Stimulated activated CD4-positive, alpha-beta T cell treated with anti-CD3 and anti-CD28 coated beads, Interleukin-1b, Interleukin-23, amount 100 ng/mL, for 48 hours (primary cell): ENCODE measurements at regions not wholly inside any gene's neighbourhood (a gene's known extent, or its start where the extent isn't known, plus 50 kb on each side); places are given as distances from the start of the nearest gene placed in this dataset.
"Not testable (repeated sequence)": the region's sequence is repeated elsewhere in the genome, so short reads cannot be mapped to it uniquely, and the experiment has no call there.

Source experiments
- DNase-seq: peaks from one replicate; pipeline ENCODE4 v3.0.0-alpha.2; 2020

DNA sequence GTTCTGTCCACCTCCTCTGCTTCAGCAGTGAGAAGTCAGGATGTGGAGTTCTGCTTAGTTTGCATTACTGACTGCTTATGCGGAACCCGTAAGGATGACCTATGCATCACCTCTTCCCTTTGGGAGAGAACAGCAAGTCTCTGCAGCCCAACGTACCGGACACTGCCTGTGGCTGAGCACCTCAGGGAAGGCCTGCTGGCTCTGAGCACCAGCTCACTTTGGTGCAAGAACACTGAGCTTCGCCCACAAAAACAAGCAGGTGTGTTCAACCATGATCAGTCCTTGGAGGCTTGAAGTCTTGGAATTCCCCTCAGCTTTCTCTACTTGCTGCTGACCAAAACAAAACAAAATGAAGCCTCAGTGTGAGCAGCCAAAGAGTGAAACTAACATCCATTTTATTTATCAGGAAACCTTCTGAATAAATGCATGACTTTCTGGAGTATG lies 52.7 kb upstream of the NCK2 start:
- no peak for DNase-seq

DNA sequence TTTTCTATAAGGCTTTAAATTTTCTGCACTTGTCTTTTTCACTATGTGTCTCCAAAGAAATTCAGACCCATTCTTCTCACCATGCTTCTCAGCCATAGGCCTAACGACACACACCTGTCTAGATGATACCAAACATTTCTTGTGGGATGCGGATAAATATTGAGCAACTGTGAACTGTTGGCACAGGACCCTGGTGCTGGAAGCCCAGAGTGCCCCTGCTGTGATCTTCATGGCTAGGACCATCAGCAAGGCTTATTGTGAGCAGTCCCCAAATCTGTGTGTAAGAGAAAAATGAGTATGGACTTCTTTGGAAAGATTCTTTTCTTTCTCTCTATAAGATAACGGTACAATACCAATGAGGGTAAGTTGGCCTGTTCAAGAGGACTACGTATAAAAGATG lies 54.1 kb upstream of the NCK2 start:
- DNase-seq = no peak

DNA sequence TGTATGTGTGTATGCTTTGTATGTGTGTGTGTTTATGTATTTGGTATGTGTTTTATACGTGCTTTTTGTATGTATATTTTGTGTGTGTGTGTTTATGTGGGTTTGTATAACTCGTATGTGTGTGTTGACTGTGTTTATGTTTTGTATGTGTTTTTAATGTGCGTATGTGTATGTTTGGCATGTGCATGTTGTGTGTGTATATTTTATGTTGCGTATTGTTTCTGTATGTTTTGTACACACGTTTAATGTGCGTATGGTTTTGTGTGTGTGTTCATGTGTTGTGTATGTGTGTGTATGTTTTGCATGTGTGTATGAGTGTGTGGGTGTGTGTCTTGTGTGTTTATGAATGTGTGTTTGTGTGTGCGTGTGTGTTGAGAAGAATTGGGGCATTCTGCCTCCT lies 55.2 kb upstream of the NCK2 start:
- no peak for DNase-seq

DNA sequence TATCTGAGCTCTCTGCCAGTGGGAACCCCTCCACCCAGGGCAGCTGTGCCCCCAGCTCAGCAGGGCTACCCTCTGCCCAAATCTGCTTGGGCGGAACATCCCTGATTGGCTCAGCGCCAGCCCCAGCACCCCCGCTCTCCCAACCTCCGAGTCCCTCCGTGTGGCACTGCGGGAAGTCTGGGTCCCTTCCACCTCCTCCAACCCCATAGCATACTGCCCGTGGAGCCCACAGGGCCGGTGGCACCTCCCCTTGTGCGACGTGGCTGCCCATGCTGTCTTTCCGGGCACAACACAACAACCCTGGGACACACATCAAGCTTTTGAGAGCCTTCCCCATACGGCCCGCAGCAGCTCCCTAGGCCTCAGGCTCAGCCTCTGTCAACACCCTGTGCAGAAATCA lies 55.8 kb upstream of the NCK2 start:
- DNase-seq = no peak

DNA sequence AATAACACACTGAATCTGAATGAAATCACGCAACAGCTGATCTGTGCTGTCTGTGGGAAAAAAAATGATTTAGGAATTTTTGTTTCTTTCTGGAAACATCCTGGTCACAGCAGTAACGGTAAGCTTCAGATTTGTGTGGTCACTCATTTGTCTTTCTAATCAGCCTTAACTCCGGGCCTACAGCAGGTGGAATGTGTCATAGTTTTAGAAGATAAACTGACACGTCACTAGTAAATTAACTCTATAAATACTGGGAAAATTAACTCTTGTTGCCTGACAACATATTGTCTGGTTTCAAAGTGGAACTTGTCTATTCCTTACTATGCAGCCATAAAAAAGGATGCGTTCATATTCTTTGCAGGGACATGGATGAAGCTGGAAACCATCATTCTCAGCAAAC lies 58.1 kb upstream of the NCK2 start:
- DNase-seq = no peak

DNA sequence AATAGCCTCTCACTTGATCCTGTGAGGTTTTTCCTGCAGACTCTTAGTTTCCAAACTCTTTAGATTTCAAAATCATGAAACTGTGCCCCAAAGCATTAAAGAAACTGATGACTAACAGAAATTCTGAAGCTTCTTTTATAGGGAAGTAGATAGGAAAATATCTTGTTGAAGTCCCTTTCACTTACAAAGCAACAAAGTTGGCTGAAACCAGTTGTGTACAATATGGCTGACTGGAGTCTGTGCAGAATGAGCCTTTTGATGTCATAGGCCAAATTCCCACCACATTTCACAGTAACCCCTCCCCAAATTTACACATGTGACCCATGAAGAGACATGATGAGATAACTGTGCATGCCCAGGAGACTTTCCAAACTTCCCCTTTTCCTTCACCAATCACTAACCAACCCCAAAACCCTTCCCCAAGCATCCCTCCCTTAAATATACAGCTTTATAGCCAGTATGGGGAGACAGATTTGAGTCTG lies 61.7 kb upstream of the NCK2 start:
- no peak for DNase-seq

DNA sequence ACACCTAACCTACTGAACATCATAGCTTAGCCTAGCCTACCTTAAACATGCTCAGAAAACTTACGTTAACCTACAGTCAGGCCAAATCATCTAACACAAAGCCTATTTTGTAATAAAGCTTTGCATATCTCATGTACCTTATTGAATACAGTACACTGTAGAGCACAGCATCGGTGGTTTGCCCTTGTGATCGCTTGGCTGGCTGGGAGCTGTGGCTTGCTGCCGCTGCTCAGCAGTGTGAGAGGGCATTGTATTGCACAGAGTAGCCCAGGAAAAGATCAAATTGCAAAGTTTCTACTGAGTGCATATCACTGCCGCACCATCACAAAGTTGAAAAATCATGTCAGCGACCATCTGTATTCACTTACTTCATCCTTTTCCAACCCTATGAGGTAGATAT lies 62.3 kb upstream of the NCK2 start:
- no peak for DNase-seq

DNA sequence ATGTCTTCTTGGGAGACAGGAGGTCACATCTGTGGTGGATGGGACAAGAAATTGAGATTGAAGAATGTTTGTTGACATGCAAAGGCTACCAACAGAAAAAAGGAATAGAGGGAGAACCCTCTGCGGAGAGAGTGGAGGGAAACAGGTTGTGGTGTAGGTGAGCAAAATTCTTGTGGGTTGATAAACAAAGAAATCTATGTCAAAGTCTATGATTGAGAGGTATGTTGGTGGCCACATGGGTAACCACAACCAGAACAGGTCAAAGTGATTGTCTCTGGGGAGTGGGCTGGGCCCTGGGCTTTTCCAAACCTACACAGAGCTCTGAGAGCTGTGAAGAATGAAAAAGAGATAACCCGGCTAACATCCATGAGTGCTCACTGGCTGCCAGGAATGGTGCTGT lies 62.8 kb upstream of the NCK2 start:
- no peak for DNase-seq

DNA sequence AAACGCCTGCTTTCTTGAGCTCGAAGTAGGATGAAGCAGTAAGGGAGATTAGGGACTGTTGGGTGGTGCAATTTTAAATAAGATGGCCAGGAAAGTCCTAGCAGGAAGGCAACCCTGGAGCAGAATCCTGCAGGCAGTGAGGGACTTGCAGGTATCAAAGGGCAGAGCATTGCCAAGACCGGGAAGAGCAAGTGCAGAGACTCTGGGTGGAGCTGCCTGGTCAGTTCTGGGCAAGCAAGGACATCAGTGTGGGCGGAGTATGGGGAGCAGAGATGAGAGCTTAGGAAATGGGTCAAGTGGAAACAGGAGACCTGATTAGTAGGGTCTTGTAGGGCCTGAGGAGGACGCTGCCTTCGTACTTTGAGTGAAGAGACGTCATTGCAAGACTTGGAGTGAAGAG lies 64.4 kb upstream of the NCK2 start:
- DNase-seq = no peak

DNA sequence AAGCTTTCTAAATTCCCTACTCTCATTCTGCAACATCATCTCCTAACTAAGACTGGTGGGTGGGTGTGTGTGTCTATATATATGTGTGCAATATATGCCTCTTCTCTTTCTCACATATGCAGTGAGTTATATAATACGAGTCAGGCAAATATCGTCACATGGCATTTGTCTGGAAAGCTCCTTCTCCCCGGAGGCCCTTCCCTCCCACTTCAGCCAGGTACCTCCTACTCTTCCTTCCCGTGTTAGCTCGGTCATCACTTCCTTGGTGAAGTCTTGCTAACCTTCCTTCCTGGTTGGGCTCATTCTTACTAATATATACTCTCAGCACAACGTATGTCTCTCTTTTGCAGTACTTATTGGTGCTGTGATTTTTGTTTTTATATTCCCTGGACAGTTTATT lies 66.4 kb upstream of the NCK2 start:
- no peak for DNase-seq

DNA sequence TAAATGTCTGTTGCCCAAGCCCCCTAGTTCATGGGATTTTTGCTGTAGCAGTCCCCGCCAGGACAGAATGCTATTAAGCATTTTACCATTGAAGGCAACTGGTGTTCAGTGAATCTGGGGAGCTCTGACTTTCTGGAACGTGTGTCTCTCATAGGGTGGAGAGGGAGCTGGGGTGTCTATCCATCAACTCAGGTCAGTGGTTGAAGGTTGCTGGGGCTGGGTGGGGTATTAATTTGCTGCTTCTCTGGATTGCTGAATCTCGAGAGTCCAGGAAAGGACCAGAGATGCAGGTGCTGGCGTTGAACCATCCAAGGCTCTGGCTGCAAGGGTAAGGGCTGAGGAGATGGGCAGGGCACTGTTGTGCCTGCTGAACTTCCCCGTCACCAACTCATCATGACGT lies 66.8 kb upstream of the NCK2 start:
- DNase-seq = no peak

DNA sequence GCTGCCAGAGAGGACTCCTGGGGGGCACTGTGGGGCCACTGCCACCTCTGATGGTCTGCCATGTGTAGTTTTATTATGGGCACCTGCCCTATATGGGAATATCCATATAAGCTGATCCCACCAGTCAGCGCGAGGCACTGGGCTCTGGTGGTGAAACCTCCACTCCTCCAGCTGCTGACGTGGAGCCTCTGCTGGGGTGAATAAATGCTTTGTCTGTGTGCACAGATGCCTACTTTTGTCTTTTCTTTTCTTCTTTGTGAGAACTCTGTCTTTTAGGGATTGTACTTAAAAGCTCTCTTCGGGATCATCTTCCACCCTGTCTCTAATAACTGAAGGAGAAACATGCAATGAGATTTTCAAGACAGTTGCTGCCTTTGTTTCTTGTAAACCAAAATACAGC lies 68.9 kb upstream of the NCK2 start:
- DNase-seq = no peak

DNA sequence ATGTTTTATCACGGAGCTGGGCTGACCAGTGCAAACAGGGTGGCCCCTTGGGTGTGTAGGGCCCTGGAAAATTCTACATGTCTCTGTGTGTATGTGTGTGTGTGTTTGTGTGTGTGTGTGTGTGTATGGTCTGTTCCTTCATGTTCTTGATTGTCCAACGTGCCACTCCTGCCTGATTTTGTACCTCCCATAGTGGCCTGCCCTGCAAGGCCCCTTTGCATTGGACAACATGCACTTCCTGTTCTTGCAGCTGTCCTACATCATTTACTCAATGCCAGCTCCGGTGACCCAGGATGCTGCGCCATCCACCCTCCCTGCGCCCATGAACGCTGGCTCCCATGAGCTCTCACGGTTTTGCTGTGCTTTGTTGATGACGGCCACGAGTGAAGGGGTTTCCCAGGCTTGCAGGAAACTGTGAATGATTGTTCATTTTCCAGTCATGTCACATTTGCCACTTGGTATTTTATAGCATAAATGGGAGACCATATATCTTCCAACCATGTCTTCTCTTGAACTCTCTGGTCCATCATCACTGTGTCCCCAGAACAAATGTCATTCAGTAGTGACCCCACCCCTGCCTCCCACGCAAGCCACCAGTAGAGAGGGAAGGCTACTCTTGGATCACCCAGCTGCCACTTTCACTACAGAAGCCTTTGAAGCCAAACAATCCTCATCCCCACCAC lies 69.7 kb upstream of the NCK2 start:
- DNase-seq = peak; percentile 69

DNA sequence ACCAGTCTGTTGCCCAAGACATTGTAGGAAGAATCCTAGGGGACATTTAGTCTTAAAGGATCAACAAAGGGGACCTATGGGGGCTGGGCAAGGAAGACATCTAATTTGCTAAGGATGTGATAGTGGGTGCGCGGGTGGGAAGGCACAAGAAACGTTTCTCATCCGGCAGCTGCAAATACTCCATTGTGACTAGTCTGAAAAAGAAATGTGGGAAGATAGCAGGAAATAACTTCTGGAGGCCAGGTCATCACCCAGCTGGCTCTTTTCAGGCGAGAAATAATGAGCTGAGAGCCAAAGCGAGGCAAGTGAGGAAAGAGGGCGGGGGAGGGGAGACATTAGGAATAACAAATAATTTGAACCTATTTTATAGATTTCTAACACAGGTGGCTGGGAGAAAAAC lies 70.3 kb upstream of the NCK2 start:
- no peak for DNase-seq

DNA sequence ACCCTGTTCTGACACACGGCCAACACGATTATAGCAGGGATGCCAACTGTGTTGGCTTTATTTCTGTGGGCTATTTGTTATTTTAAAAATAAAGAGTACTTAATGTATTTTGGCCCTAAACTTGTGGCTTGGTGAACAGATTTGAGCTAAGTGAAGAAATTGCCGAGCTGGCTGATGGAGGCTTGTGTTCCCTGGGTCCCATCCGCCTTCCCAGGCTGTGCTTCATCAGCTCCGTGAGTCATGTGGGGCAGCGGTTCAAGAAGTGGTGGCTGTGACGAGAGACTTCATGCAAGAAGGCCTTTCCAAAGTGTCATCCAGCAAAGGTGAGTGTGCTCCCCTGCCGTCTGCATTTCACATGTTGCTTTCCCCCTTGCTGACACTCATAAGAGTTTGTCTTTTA lies 73.6 kb upstream of the NCK2 start:
- no peak for DNase-seq

DNA sequence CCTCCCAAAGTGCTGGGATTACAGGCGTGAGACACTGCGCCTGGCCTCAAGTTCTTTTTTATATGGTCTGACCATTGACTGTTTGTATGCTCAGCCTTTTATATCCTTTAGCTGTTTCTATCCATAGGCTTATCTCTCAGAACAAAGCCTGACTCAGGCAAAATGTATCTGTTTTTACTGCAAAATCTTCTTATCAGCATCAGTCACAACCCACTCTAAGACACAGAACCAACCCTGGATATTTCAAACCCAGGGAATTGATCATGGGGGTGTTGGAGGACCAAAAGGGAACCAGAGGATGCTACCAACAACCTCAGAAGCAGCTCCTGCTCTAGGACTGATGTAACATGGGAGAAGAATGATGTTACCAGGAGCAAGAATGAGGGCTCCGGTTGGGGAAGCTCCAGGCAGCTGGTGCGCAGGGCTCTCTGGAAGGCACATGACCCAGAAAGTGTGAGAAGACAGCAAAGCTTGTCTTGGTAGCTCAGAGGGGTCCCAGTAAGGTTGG lies 75.3 kb upstream of the NCK2 start:
- DNase-seq = no peak

DNA sequence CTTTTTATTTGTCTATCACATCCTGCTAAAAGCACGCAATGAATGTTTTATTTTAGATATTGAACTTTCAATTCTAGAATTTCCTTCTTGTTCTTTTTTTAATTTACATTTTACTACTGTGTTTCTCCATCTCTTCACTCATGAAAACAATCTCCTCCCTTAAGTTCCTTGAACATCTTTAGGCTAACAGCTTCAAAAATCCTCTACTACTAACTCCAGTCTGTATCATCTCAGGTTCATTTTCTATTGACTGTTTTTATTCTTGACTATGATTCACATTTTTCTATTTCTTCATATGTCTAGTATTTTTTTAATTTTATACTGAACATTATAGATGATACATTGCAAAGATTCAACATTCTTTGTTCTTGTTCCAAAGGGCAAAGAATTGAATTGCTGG lies 79.2 kb upstream of the NCK2 start:
- DNase-seq = no peak

DNA sequence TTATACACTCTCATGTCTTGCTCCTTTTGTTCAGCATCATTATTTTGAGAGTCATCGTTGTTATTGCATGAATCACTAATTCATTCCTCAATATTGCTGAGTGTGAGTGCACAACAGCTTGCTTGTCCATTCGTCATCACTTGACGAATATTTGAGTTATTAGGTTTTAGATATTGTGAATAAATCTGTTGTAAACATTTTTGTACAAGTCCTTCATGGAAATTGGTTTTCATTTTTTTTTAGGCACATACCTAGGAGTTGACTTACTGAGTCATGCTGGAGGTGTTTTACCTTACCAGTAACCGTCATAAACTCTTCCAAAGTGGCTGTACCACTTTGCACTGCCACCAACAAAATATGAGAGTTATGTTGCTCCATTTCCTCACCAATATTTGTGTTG lies 84.2 kb upstream of the NCK2 start:
- no peak for DNase-seq

DNA sequence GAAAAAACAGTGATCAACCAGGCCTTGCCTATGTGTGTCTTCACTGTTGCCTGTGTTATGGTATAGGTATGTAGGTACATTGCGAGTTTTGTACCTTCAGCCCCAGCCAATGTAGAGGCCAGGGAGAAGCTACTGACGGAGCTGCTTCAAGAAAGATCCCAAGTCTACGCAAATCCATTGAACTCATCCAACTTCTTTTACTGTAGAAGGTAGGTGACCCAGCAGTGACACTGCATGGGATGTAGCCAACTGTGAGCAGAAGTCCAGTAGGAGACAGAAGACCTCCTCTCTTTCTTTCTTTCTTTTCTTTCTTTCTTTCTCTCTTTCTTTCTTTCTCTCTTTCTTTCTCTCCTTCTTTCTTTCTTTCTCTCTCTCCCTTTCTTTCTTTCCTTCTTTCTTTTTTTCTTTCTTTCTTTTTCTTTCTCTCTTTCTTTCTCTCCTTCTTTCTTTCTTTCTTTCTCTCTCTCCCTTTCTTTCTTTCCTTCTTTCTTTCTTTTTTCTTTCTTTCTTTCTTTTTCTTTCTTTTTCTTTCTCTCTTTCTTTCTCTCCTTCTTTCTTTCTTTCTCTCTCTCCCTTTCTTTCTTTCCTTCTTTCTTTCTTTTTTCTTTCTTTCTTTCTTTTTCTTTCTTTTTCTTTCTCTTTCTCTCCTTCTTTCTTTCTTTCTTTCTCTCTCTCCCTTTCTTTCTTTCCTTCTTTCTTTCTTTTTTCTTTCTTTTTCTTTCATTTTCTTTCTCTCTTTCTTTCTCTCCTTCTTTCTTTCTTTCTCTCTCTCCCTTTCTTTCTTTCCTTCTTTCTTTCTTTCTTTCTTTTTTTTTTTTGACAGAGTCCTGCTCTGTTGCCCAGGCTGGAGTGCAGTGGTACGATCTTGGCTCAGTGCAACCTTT lies 88.7 kb upstream of the NCK2 start:
- not testable (repeated sequence) for DNase-seq

DNA sequence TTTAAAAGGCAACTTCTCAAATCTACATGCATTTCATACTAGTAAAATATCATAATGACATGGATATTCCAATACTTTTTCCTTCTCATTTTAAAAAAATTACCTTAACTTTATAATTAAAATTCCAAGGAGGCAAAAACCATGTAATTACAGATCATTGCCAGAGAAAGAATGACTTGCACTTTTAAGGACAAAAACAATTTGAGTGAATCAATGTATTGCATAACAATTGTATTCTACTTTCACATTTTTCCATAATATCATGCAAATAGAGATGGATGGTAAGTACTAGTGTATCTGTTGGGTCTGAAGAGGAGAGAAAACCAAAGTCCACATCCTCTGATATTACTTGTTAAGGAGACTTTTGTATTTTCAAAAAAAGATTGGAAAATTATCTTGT lies 89.5 kb upstream of the NCK2 start:
- DNase-seq = no peak

DNA sequence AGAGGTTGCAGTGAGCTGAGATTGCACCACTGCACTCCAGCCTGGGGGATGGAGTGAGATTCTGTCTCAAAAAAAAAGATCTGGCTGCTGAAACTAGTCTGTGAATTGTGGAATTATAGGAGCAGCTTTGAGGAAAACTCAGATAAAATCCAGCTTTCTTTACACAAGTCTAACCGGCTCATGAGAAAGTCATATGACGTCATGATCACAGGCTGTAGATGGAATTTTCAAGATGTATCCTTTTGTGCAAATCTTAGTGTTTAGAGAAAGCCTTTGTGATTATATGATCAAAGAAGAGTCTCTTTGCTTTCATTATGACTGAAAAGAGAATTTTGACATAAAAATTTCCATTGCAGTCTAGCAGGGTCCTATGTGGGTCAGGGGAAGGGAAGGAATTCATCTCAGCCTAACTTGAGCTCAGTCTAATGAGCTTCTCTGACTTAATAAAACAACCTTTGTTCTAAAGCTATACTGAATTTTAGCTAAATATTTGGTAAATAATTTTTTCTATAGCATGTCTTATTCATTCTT lies 90.2 kb upstream of the NCK2 start:
- DNase-seq = no peak

DNA sequence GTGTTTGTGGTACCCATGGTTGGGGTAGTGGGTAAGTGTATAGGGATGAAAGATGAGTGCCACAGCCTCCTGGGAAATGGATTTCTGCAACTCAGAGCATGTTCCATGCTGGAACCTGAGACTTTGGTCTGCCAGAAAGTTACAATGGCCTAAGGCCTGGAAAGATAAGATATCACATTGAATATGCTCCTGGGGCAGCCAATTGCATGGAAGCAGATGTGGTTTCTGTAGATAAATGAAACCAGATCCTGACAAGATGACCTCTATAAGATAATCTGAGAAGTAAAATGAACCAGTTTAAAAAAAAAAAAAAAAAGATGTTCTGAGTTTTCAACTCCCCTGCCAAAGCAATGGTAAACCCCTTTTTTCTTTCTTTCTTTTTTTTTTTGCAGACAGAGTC lies 91.4 kb upstream of the NCK2 start:
- no peak for DNase-seq

DNA sequence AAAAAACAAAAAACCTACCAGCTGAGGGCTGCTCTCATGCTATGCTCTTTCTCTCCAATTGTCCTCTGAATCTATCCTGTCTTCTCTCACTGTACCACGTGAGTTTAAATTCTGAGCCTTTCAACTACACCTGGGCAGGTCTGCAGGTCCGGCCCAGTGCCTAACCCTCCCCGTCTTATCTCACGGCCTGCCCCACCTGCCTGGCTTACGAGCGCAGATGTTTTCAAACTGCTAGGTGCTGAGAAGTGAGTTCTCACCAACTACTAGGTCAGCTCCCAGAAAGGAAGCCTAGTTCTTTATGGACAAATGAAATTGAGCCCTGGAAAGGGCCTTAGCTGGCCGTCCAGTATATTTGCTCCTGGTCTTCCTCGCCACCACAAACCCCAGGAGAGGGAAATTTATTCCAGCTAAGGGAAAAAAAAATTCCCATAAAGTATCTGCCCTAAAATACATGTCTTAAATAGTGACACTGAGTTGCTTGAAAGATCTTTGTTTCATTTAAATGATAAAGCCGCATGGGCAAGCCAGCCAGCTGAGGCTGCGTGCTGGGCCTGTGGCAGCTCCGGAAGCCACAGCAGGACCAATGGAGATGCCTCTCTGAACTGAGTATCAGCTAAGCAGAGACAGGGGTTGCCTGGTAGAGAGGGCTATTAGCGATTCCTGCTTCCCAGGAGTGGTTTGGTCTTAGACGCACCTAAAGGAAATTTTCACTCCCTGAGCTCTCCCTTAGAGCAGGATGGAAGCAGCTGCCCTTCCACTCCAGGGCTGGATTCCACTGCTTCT lies 92.5 kb upstream of the NCK2 start:
- DNase-seq = no peak
